ENCODE measurements at regions not wholly inside any gene's neighbourhood (a gene's known extent, or its start where the extent isn't known, plus 50 kb on each side); places are given as distances from the start of the nearest gene placed in this dataset.

DNA sequence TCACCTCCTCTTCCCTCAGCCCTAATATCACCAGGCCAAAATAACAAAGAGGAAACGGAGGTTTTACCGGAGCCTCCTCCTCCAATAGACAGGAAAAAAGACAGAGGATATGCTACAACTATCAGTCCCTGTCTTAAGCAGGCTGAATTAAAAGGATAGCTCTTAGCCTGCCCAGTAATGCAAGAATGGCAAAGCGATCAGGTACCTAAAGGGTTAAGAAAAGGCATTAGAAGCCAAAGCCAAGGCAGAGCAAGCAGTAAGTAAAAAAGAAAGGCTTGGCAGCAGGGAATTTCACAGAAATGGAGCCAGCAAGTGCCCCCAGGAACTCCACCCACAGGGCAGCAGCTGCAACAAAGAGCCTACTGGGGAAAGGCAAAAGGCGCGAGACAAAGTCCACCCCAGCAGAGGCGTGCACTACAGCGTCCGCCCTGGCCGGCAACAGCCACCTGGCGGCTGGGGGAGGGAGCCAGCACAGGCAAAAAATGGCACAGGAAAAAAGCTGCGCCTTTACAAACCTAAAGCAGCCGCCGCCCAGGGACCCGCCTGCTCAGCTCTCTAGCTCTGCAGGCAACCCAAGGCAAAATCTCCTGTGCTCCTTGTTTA is 220.6 kb upstream of the ZC4H2 start:
- H3K36me3 ChIP-seq (ENCODE audit: insufficient read depth) = no peaks in the 10 kb centered on the region
- H4K20me1 ChIP-seq (replicated peaks; ENCODE audit: insufficient read depth) = no peaks in the 10 kb centered on the region
- Mint-ChIP-seq H3K36me3 (ENCODE audit: low read depth) (no peaks in the 10 kb centered on the region), H3K4me3 (peak overlapping the region; percentile 54), H3K4me1 (peaks cover 34% of the 10 kb centered on the region; the same call in 2 of the 3 replicates), H3K27ac (peak overlapping the region; percentile 85), H3K9me3 (no peaks in the 10 kb centered on the region; the same call in 2 of the 3 replicates), H3K27me3 (ENCODE audit: insufficient read depth, low read depth, poor library complexity) (peaks cover 3% of the 10 kb centered on the region)
- H3K79me2 ChIP-seq (replicated peaks; ENCODE audit: insufficient read depth) = no peaks in the 10 kb centered on the region
- peaks cover 19% of the 10 kb centered on the region for H3K4me1 ChIP-seq (ENCODE audit: insufficient read depth)
- H3F3A ChIP-seq (replicated peaks; ENCODE audit: low read depth) = no peaks in the 10 kb centered on the region
- peak overlapping the region; percentile 93 for H3K27ac ChIP-seq (ENCODE audit: low read depth)
- H2AFZ ChIP-seq = no peak overlapping the region
- H3K4me3 ChIP-seq = peak overlapping the region; percentile 45
- H3K9me2 ChIP-seq (ENCODE audit: insufficient read depth) = no peaks in the 10 kb centered on the region
- DNase-seq (ENCODE audit: low spot score) (peak; percentile 75), ATAC-seq (peak; percentile 98)
- no peak for TF ChIP-seq REST (IDR thresholded peaks at IDR 0.05; ENCODE audit: unreplicated experiment)
- TF ChIP-seq, protein P1, sequence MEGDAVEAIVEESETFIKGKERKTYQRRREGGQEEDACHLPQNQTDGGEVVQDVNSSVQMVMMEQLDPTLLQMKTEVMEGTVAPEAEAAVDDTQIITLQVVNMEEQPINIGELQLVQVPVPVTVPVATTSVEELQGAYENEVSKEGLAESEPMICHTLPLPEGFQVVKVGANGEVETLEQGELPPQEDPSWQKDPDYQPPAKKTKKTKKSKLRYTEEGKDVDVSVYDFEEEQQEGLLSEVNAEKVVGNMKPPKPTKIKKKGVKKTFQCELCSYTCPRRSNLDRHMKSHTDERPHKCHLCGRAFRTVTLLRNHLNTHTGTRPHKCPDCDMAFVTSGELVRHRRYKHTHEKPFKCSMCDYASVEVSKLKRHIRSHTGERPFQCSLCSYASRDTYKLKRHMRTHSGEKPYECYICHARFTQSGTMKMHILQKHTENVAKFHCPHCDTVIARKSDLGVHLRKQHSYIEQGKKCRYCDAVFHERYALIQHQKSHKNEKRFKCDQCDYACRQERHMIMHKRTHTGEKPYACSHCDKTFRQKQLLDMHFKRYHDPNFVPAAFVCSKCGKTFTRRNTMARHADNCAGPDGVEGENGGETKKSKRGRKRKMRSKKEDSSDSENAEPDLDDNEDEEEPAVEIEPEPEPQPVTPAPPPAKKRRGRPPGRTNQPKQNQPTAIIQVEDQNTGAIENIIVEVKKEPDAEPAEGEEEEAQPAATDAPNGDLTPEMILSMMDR (conservative IDR thresholded peaks at IDR 0.05; ENCODE audit: low read depth in 2 of 2) = peak; percentile 30 to 31
- peak overlapping the region; percentile 76 for H3K4me2 ChIP-seq
- no peaks in the 10 kb centered on the region for H3K27me3 ChIP-seq (ENCODE audit: insufficient read depth)

GRCh38 chrX:65195621-65196020 is 219.4 kb upstream of the ZC4H2 start:
- no peak overlapping the region for H3K4me3 ChIP-seq
- TF ChIP-seq ZNF114 (CRISPR knock-in tag; IDR thresholded peaks at IDR 0.05) = no peak
- TF ChIP-seq POLR2AphosphoS5 (IDR thresholded peaks at IDR 0.05; ENCODE audit: low read depth) = no peak
- TF ChIP-seq, protein P2, sequence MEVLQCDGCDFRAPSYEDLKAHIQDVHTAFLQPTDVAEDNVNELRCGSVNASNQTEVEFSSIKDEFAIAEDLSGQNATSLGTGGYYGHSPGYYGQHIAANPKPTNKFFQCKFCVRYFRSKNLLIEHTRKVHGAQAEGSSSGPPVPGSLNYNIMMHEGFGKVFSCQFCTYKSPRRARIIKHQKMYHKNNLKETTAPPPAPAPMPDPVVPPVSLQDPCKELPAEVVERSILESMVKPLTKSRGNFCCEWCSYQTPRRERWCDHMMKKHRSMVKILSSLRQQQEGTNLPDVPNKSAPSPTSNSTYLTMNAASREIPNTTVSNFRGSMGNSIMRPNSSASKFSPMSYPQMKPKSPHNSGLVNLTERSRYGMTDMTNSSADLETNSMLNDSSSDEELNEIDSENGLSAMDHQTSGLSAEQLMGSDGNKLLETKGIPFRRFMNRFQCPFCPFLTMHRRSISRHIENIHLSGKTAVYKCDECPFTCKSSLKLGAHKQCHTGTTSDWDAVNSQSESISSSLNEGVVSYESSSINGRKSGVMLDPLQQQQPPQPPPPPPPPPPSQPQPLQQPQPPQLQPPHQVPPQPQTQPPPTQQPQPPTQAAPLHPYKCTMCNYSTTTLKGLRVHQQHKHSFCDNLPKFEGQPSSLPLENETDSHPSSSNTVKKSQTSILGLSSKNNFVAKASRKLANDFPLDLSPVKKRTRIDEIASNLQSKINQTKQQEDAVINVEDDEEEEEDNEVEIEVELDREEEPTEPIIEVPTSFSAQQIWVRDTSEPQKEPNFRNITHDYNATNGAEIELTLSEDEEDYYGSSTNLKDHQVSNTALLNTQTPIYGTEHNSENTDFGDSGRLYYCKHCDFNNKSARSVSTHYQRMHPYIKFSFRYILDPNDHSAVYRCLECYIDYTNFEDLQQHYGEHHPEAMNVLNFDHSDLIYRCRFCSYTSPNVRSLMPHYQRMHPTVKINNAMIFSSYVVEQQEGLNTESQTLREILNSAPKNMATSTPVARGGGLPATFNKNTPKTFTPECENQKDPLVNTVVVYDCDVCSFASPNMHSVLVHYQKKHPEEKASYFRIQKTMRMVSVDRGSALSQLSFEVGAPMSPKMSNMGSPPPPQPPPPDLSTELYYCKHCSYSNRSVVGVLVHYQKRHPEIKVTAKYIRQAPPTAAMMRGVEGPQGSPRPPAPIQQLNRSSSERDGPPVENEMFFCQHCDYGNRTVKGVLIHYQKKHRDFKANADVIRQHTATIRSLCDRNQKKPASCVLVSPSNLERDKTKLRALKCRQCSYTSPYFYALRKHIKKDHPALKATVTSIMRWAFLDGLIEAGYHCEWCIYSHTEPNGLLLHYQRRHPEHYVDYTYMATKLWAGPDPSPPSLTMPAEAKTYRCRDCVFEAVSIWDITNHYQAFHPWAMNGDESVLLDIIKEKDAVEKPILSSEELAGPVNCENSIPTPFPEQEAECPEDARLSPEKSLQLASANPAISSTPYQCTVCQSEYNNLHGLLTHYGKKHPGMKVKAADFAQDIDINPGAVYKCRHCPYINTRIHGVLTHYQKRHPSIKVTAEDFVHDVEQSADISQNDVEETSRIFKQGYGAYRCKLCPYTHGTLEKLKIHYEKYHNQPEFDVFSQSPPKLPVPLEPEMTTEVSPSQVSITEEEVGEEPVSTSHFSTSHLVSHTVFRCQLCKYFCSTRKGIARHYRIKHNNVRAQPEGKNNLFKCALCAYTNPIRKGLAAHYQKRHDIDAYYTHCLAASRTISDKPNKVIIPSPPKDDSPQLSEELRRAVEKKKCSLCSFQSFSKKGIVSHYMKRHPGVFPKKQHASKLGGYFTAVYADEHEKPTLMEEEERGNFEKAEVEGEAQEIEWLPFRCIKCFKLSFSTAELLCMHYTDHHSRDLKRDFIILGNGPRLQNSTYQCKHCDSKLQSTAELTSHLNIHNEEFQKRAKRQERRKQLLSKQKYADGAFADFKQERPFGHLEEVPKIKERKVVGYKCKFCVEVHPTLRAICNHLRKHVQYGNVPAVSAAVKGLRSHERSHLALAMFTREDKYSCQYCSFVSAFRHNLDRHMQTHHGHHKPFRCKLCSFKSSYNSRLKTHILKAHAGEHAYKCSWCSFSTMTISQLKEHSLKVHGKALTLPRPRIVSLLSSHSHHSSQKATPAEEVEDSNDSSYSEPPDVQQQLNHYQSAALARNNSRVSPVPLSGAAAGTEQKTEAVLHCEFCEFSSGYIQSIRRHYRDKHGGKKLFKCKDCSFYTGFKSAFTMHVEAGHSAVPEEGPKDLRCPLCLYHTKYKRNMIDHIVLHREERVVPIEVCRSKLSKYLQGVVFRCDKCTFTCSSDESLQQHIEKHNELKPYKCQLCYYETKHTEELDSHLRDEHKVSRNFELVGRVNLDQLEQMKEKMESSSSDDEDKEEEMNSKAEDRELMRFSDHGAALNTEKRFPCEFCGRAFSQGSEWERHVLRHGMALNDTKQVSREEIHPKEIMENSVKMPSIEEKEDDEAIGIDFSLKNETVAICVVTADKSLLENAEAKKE (CRISPR knock-in tag; IDR thresholded peaks at IDR 0.05) = no peak
- TF ChIP-seq EZH2 (IDR thresholded peaks at IDR 0.05; ENCODE audit: low read depth, unreplicated experiment) = no peak

More at GRCh38 chrX:65195621-65196020, 219.4 kb upstream of the ZC4H2 start:
- Histone ChIP-seq H3K27me3 (ENCODE audit: insufficient read depth) (no peaks in the 10 kb centered on the region), H2AFZ (no peak overlapping the region), H3K36me3 (ENCODE audit: insufficient read depth) (no peaks in the 10 kb centered on the region), H3F3A (replicated peaks; ENCODE audit: low read depth) (no peaks in the 10 kb centered on the region), H3K27ac (ENCODE audit: low read depth) (no peak overlapping the region), H4K20me1 (replicated peaks; ENCODE audit: insufficient read depth) (no peaks in the 10 kb centered on the region), H3K4me2 (peak overlapping the region; percentile 76), H3K9me2 (ENCODE audit: insufficient read depth) (no peaks in the 10 kb centered on the region), H3K79me2 (replicated peaks; ENCODE audit: insufficient read depth) (no peaks in the 10 kb centered on the region), H3K4me1 (ENCODE audit: insufficient read depth) (peaks cover 19% of the 10 kb centered on the region)
- Mint-ChIP-seq H3K27me3 (ENCODE audit: insufficient read depth, low read depth, poor library complexity) (peaks cover 3% of the 10 kb centered on the region), H3K9me3 (no peaks in the 10 kb centered on the region), H3K27ac (no peak overlapping the region), H3K36me3 (ENCODE audit: low read depth) (no peaks in the 10 kb centered on the region), H3K4me3 (no peak overlapping the region), H3K4me1 (peaks cover 34% of the 10 kb centered on the region; the same call in 2 of the 3 replicates)
- DNase-seq (ENCODE audit: low spot score) (no peak), ATAC-seq (no peak)
